Prostate gland (tissue), 2 donors: ENCODE measurements at regions not wholly inside any gene's neighbourhood (a gene's known extent, or its start where the extent isn't known, plus 50 kb on each side); places are given as distances from the start of the nearest gene placed in this dataset.

ENCODE experiments used
- POLR2A ChIP-seq: fragments of 450-650 bp; IDR thresholded peaks from one replicate; pipeline ENCODE4 v1.6.1; 2016; ENCODE audit warnings: antibody characterized with exemption, mild to moderate bottlenecking
- POLR2AphosphoS5 ChIP-seq: sonication (generic); formaldehyde crosslinking; IDR thresholded peaks from one replicate; pipeline ENCODE4 v1.6.1; 2017; ENCODE audit warnings: antibody characterized with exemption
- TF ChIP-seq, protein P1 (sequence below), 4 experiments: fragments of 200-600 bp in 2 of 4; fragments of 450-650 bp in 2 of 4; sonication (generic) in 2 of 4; IDR thresholded peaks; 1 replicate in 3 of 4; 2 replicates in 1 of 4; pipeline ENCODE4 v1.5.1; 2016 to 2019; ENCODE audit warnings: antibody characterized with exemption in 4 of 4, mild to moderate bottlenecking in 2 of 4, moderate library complexity in 2 of 4

DNA sequence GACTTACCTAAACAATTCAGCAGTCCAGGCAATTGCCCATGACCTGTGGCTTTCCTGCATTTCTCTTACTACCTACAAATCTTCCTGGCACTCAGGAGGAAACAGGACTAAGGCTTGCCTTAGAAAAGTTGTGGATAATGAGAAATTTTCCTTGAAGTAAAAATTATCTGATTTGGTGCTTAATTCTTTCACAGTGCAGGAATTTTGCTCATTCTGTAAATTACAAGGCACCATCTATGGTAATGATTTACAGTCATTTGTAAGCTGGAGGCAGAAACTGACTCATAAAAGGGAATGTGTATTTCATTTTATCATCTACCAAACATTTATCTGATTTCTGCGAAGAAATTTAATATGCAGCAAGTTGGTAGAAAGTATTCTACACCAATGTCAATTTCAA, 211.5 kb upstream of the FKBP1C start:
- TF ChIP-seq, protein P1, sequence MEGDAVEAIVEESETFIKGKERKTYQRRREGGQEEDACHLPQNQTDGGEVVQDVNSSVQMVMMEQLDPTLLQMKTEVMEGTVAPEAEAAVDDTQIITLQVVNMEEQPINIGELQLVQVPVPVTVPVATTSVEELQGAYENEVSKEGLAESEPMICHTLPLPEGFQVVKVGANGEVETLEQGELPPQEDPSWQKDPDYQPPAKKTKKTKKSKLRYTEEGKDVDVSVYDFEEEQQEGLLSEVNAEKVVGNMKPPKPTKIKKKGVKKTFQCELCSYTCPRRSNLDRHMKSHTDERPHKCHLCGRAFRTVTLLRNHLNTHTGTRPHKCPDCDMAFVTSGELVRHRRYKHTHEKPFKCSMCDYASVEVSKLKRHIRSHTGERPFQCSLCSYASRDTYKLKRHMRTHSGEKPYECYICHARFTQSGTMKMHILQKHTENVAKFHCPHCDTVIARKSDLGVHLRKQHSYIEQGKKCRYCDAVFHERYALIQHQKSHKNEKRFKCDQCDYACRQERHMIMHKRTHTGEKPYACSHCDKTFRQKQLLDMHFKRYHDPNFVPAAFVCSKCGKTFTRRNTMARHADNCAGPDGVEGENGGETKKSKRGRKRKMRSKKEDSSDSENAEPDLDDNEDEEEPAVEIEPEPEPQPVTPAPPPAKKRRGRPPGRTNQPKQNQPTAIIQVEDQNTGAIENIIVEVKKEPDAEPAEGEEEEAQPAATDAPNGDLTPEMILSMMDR (IDR thresholded peaks at IDR 0.05), result no peak
- no peak for TF ChIP-seq POLR2A
- no peak for TF ChIP-seq POLR2AphosphoS5
